ENCODE measurements at regions not wholly inside any gene's neighbourhood (a gene's known extent, or its start where the extent isn't known, plus 50 kb on each side); places are given as distances from the start of the nearest gene placed in this dataset.
"Not testable (repeated sequence)": the region's sequence is repeated elsewhere in the genome, so short reads cannot be mapped to it uniquely, and the experiment has no call there.

DNA sequence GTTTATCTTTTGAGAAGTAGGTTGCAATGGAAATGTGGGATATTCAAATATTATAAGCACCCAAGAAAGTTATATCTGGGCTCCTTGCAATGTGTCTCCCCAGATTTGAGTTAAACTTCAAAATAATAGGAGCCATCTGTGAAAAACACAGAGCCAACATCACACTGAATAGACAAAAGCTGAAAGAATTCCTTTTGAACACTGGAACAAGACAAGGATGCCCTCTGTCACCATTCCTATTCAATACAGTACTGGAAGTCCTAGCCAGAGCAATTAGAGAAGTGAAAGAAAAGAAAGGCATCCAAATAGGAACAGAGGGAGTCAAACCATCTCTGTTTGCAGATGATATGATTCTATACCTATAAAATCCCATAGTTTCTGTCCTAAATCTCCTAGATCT is 114.3 kb upstream of the IL1RAPL1 start:
- no peak for DNase-seq (ENCODE audit: low spot score in 2 of 2)
- H3K4me3 ChIP-seq: no peak overlapping the region
- H3K27ac ChIP-seq: no peak overlapping the region
- no peaks in the 10 kb centered on the region for H3K9me3 ChIP-seq
- H3K36me3 ChIP-seq: no peaks in the 10 kb centered on the region
- TF ChIP-seq, protein P1, sequence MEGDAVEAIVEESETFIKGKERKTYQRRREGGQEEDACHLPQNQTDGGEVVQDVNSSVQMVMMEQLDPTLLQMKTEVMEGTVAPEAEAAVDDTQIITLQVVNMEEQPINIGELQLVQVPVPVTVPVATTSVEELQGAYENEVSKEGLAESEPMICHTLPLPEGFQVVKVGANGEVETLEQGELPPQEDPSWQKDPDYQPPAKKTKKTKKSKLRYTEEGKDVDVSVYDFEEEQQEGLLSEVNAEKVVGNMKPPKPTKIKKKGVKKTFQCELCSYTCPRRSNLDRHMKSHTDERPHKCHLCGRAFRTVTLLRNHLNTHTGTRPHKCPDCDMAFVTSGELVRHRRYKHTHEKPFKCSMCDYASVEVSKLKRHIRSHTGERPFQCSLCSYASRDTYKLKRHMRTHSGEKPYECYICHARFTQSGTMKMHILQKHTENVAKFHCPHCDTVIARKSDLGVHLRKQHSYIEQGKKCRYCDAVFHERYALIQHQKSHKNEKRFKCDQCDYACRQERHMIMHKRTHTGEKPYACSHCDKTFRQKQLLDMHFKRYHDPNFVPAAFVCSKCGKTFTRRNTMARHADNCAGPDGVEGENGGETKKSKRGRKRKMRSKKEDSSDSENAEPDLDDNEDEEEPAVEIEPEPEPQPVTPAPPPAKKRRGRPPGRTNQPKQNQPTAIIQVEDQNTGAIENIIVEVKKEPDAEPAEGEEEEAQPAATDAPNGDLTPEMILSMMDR (IDR thresholded peaks at IDR 0.05): no peak
- intact Hi-C loops (cut with DNase I): no loop called here
- no peaks in the 10 kb centered on the region for H3K27me3 ChIP-seq
- no peaks in the 10 kb centered on the region for H3K4me1 ChIP-seq

DNA sequence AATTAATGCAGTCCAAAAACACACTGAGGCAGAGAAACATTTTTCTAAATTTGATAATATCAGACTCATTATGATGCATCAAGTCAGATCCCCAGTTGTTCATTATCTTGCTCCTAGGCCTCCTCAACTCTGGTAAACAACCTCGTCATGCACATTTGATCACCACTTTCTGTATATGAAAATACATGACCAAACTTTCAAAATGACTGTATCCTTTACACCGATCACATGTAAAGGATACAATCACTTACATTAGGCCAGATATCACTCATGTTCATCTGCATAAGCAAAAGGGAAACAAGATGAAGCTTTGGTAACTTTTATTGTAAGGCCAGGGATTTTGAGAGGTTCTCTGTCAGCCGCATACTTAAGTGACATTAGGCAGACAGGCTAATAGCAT is 99.4 kb upstream of the IL1RAPL1 start:
- H3K27me3 ChIP-seq: no peaks in the 10 kb centered on the region
- TF ChIP-seq, protein P1 (IDR thresholded peaks at IDR 0.05): no peak
- no peak overlapping the region for H3K4me3 ChIP-seq
- H3K27ac ChIP-seq: no peak overlapping the region
- DNase-seq (ENCODE audit: low spot score in 2 of 2): no peak
- no peaks in the 10 kb centered on the region for H3K36me3 ChIP-seq
- no peaks in the 10 kb centered on the region for H3K4me1 ChIP-seq
- H3K9me3 ChIP-seq: no peaks in the 10 kb centered on the region
- intact Hi-C loops (cut with DNase I): no loop called here

DNA sequence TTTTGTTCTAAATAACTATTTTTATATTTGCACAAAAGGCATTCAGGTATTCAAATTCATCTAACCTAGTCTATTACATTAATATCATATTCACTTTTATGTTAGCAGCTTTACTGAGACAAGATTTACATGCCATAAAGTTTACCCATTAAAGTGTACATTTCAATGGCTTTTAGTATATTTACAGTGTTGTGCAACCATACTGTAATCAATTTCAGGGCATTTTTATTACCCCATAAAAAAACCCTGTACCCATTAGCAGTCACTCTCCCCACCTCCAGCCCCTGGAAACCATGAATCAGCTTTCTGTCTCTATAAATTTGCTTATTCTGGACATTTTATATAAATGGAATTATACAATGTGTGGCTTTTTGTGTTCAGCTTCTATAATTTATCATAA is 95.9 kb upstream of the IL1RAPL1 start:
- Histone ChIP-seq H3K27me3 (no peaks in the 10 kb centered on the region), H3K27ac (no peak overlapping the region), H3K9me3 (no peaks in the 10 kb centered on the region), H3K36me3 (no peaks in the 10 kb centered on the region), H3K4me3 (no peak overlapping the region), H3K4me1 (no peaks in the 10 kb centered on the region)
- intact Hi-C loops (cut with DNase I): no loop called here
- DNase-seq (ENCODE audit: low spot score in 2 of 2): no peak
- TF ChIP-seq, protein P1 (IDR thresholded peaks at IDR 0.05): no peak

DNA sequence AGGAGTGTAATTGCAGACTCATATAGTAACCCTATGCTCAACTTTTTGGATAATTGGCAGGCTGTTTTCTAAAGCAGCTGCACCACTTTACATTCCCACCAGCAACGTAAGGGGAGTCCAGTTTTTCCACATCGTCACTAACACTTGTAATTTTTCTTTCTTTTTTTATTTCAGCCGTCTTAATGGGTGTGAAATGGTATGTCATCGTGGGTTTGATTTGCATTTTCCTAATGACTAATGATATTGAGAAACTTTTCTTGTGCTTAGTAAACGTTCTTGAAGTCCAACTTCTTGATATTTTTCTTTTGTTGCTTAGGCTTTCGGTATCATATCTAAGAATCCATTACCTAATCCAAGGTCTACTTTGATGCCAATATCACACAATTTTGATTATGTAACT is 95.3 kb upstream of the IL1RAPL1 start:
- H3K9me3 ChIP-seq: no peaks in the 10 kb centered on the region
- intact Hi-C loops (cut with DNase I): no loop called here
- no peaks in the 10 kb centered on the region for H3K36me3 ChIP-seq
- H3K27me3 ChIP-seq: no peaks in the 10 kb centered on the region
- H3K27ac ChIP-seq: no peak overlapping the region
- H3K4me1 ChIP-seq: no peaks in the 10 kb centered on the region
- TF ChIP-seq, protein P1 (IDR thresholded peaks at IDR 0.05): no peak
- no peak overlapping the region for H3K4me3 ChIP-seq
- DNase-seq (ENCODE audit: low spot score in 2 of 2): no peak

DNA sequence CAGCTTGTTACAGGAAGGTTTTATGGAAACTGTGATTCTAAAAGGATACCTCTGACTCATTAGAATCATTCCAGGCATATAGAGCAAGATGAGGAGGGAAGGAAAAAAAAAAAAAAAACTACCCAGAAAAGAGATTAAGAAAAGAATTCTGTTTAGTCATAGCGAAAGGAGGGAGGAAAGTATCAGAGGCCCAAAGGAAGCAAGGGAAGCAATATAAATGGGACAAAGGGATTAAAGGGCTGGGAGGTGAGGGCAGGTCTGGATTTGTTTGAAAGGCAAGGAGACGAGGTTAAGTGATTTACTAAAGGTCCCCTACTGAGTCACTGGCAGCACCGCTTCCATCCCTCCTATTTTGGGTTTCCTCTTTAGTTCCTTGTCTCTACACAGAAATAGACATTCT is 88.6 kb upstream of the IL1RAPL1 start:
- intact Hi-C loops (cut with DNase I): no loop called here
- DNase-seq (ENCODE audit: low spot score in 2 of 2): no peak

DNA sequence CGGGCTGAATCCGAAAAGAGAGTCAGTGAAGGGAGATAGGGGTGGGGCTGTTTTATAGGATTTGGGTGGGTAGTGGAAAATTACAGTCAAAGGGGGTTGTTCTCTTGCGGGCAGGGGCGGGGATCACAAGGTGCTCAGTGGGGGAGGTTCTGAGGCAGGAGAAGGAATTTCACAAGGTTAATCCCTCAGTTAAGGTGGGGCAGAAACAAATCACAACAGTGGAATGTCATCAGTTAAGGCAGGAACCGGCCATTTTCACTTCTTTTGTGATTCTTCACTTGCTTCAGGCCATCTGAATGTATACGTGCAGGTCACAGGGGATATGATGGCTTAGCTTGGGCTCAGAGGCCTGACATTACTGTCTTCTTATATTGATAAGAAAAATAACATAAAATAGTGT is 84.6 kb upstream of the IL1RAPL1 start:
- H3K4me3 ChIP-seq; H3K27me3 ChIP-seq; intact Hi-C loops (cut with DNase I): not testable (repeated sequence)

More for the DNA sequence above, 88.6 kb upstream of the IL1RAPL1 start:
- no peaks in the 10 kb centered on the region for H3K4me1 ChIP-seq
- H3K9me3 ChIP-seq: no peaks in the 10 kb centered on the region
- TF ChIP-seq, protein P1 (IDR thresholded peaks at IDR 0.05): no peak
- no peaks in the 10 kb centered on the region for H3K27me3 ChIP-seq
- no peak overlapping the region for H3K4me3 ChIP-seq
- H3K36me3 ChIP-seq: no peaks in the 10 kb centered on the region
- no peak overlapping the region for H3K27ac ChIP-seq

DNA sequence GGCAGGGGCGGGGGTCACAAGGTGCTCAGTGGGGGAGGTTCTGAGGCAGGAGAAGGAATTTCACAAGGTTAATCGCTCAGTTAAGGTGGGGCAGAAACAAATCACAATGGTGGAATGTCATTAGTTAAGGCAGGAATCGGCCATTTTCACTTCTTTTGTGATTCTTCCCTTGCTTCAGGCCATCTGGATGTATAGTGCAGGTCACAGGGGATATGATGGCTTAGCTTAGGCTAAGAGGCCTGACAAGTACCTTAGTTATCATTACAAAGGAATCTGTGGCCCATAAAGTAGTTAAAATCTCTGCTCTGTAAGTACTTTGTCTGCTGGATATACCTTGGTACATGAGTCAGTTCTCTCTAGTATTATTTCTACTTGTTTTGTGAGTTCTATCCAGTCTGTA is 79.6 kb upstream of the IL1RAPL1 start:
- intact Hi-C loops (cut with DNase I): not testable (repeated sequence)

More for the DNA sequence above, 84.6 kb upstream of the IL1RAPL1 start:
- not testable (repeated sequence) for H3K9me3 ChIP-seq; DNase-seq (ENCODE audit: low spot score in 2 of 2); H3K4me1 ChIP-seq; H3K36me3 ChIP-seq; H3K27ac ChIP-seq

More for the DNA sequence above, 79.6 kb upstream of the IL1RAPL1 start:
- H3K27ac ChIP-seq; H3K36me3 ChIP-seq; H3K27me3 ChIP-seq; H3K9me3 ChIP-seq; H3K4me3 ChIP-seq; DNase-seq (ENCODE audit: low spot score in 2 of 2); H3K4me1 ChIP-seq: not testable (repeated sequence)

Measured in ascending aorta (tissue), 2 donors.